ENCODE measurements at regions not wholly inside any gene's neighbourhood (a gene's known extent, or its start where the extent isn't known, plus 50 kb on each side); places are given as distances from the start of the nearest gene placed in this dataset.
A peak's percentile ranks its signal among the peaks of the same experiment; 100 is the strongest.

GRCh38 chr13:78020861-78021260 is 102.2 kb upstream of the EDNRB start:
- Histone ChIP-seq H3K27me3 (ENCODE audit: insufficient read depth, low read length) (no peaks in the 10 kb centered on the region), H2BK5ac (ENCODE audit: low read depth, low read length, poor library complexity) (no peak overlapping the region), H2BK120ac (ENCODE audit: insufficient read depth, low read length, poor library complexity) (no peak overlapping the region), H3K36me3 (ENCODE audit: control insufficient read depth in 1 of 2, insufficient read depth in 2 of 2, low read length in 2 of 2) (no peaks in the 10 kb centered on the region), H3K4ac (ENCODE audit: low read depth, low read length) (no peak overlapping the region), H3K9me3 (ENCODE audit: insufficient read depth, low read depth, low read length) (no peaks in the 10 kb centered on the region), H3K4me3 (ENCODE audit: low read depth, low read length) (no peak overlapping the region), H3K27ac (ENCODE audit: low read depth, low read length) (peak overlapping the region; percentile 26), H3K79me1 (ENCODE audit: low read length) (peaks cover 3% of the 10 kb centered on the region), H3K4me2 (ENCODE audit: low read length) (no peak overlapping the region), H3K18ac (ENCODE audit: low read length) (no peak overlapping the region), H2AFZ (ENCODE audit: insufficient read depth, low read length, poor library complexity) (no peak overlapping the region), H3K79me2 (ENCODE audit: control insufficient read depth, insufficient read depth, low read length, poor library complexity) (no peaks in the 10 kb centered on the region), H3K4me1 (ENCODE audit: control insufficient read depth in 1 of 2, insufficient read depth in 2 of 2, low read length in 2 of 2) (no peaks in the 10 kb centered on the region), H2AK5ac (ENCODE audit: low read length) (no peak overlapping the region), H3K23ac (ENCODE audit: low read length) (no peak overlapping the region), H2BK12ac (ENCODE audit: low read length) (no peak overlapping the region), H3K9ac (ENCODE audit: low read length) (no peak overlapping the region), H3K14ac (ENCODE audit: low read length) (no peak overlapping the region), H4K12ac (ENCODE audit: low read depth, low read length) (no peak overlapping the region), H4K8ac (ENCODE audit: low read depth, low read length) (no peak overlapping the region), H4K91ac (ENCODE audit: low read depth, low read length) (no peak overlapping the region)
- no peak for DNase-seq
- no CpG with 5 or more reads among the region's 7 CpGs for WGBS (ENCODE audit: extremely low coverage, insufficient coverage, insufficient read length)

GRCh38 chr13:78015782-78016181 is 97.2 kb upstream of the EDNRB start:
- H2BK120ac ChIP-seq (ENCODE audit: insufficient read depth, low read length, poor library complexity) = no peak overlapping the region
- H3K4me2 ChIP-seq (ENCODE audit: low read length) = no peak overlapping the region
- peak in 1 of 2 donors; percentile 28 for DNase-seq
- H3K79me2 ChIP-seq (ENCODE audit: control insufficient read depth, insufficient read depth, low read length, poor library complexity) = no peaks in the 10 kb centered on the region
- no peak overlapping the region for H3K4me3 ChIP-seq (ENCODE audit: low read depth, low read length)
- no peak overlapping the region for H4K12ac ChIP-seq (ENCODE audit: low read depth, low read length)
- peaks cover 3 to 11% of the 10 kb centered on the region in 2 experiments for H3K4me1 ChIP-seq (ENCODE audit: control insufficient read depth in 1 of 2, insufficient read depth in 2 of 2, low read length in 2 of 2)
- H4K8ac ChIP-seq (ENCODE audit: low read depth, low read length) = no peak overlapping the region
- no peaks in the 10 kb centered on the region for H3K9me3 ChIP-seq (ENCODE audit: insufficient read depth, low read depth, low read length)
- no peak overlapping the region for H3K18ac ChIP-seq (ENCODE audit: low read length)
- H3K14ac ChIP-seq (ENCODE audit: low read length) = no peak overlapping the region
- no CpG with 5 or more reads among the region's 3 CpGs for WGBS (ENCODE audit: extremely low coverage, insufficient coverage, insufficient read length)
- peaks cover 2% of the 10 kb centered on the region for H3K79me1 ChIP-seq (ENCODE audit: low read length)
- H2AK5ac ChIP-seq (ENCODE audit: low read length) = no peak overlapping the region
- no peak overlapping the region for H4K91ac ChIP-seq (ENCODE audit: low read depth, low read length)
- H2AFZ ChIP-seq (ENCODE audit: insufficient read depth, low read length, poor library complexity) = no peak overlapping the region
- H3K27ac ChIP-seq (ENCODE audit: low read depth, low read length) = no peak overlapping the region
- H3K4ac ChIP-seq (ENCODE audit: low read depth, low read length) = no peak overlapping the region
- H3K36me3 ChIP-seq (ENCODE audit: control insufficient read depth in 1 of 2, insufficient read depth in 2 of 2, low read length in 2 of 2) = no peaks in the 10 kb centered on the region
- no peak overlapping the region for H3K23ac ChIP-seq (ENCODE audit: low read length)
- H2BK5ac ChIP-seq (ENCODE audit: low read depth, low read length, poor library complexity) = no peak overlapping the region
- no peaks in the 10 kb centered on the region for H3K27me3 ChIP-seq (ENCODE audit: insufficient read depth, low read length)
- no peak overlapping the region for H3K9ac ChIP-seq (ENCODE audit: low read length)
- H2BK12ac ChIP-seq (ENCODE audit: low read length) = no peak overlapping the region

GRCh38 chr13:78012046-78012445 is 93.4 kb upstream of the EDNRB start:
- Histone ChIP-seq H4K91ac (ENCODE audit: low read depth, low read length) (peak overlapping the region; percentile 18), H2BK120ac (ENCODE audit: insufficient read depth, low read length, poor library complexity) (no peak overlapping the region), H3K14ac (ENCODE audit: low read length) (no peak overlapping the region), H3K27ac (ENCODE audit: low read depth, low read length) (no peak overlapping the region), H3K79me2 (ENCODE audit: control insufficient read depth, insufficient read depth, low read length, poor library complexity) (no peaks in the 10 kb centered on the region), H3K9me3 (ENCODE audit: insufficient read depth, low read depth, low read length) (no peaks in the 10 kb centered on the region), H3K23ac (ENCODE audit: low read length) (no peak overlapping the region), H3K18ac (ENCODE audit: low read length) (no peak overlapping the region), H3K79me1 (ENCODE audit: low read length) (peaks cover 2% of the 10 kb centered on the region), H4K8ac (ENCODE audit: low read depth, low read length) (no peak overlapping the region), H3K4me2 (ENCODE audit: low read length) (no peak overlapping the region), H2AK5ac (ENCODE audit: low read length) (no peak overlapping the region), H2BK12ac (ENCODE audit: low read length) (peak overlapping the region; percentile 20), H4K12ac (ENCODE audit: low read depth, low read length) (no peak overlapping the region), H2AFZ (ENCODE audit: insufficient read depth, low read length, poor library complexity) (no peak overlapping the region), H3K4me1 (ENCODE audit: control insufficient read depth in 1 of 2, insufficient read depth in 2 of 2, low read length in 2 of 2) (peaks cover 3 to 11% of the 10 kb centered on the region in 2 experiments), H3K4ac (ENCODE audit: low read depth, low read length) (no peak overlapping the region), H3K4me3 (ENCODE audit: low read depth, low read length) (no peak overlapping the region), H3K9ac (ENCODE audit: low read length) (no peak overlapping the region), H3K36me3 (ENCODE audit: control insufficient read depth in 1 of 2, insufficient read depth in 2 of 2, low read length in 2 of 2) (no peaks in the 10 kb centered on the region), H3K27me3 (ENCODE audit: insufficient read depth, low read length) (no peaks in the 10 kb centered on the region), H2BK5ac (ENCODE audit: low read depth, low read length, poor library complexity) (no peak overlapping the region)
- no peak for DNase-seq
- no CpG with 5 or more reads among the region's 2 CpGs for WGBS (ENCODE audit: extremely low coverage, insufficient coverage, insufficient read length)

GRCh38 chr13:78004821-78005220 is 86.2 kb upstream of the EDNRB start:
- H3K27ac ChIP-seq (ENCODE audit: low read depth, low read length) = no peak overlapping the region

More at GRCh38 chr13:78004821-78005220, 86.2 kb upstream of the EDNRB start:
- Histone ChIP-seq H4K91ac (ENCODE audit: low read depth, low read length) (no peak overlapping the region), H2BK12ac (ENCODE audit: low read length) (no peak overlapping the region), H4K12ac (ENCODE audit: low read depth, low read length) (no peak overlapping the region), H3K36me3 (ENCODE audit: control insufficient read depth in 1 of 2, insufficient read depth in 2 of 2, low read length in 2 of 2) (no peaks in the 10 kb centered on the region), H3K9ac (ENCODE audit: low read length) (no peak overlapping the region), H3K18ac (ENCODE audit: low read length) (no peak overlapping the region), H2BK5ac (ENCODE audit: low read depth, low read length, poor library complexity) (no peak overlapping the region), H3K4me3 (ENCODE audit: low read depth, low read length) (no peak overlapping the region), H3K27me3 (ENCODE audit: insufficient read depth, low read length) (no peaks in the 10 kb centered on the region), H2BK120ac (ENCODE audit: insufficient read depth, low read length, poor library complexity) (no peak overlapping the region), H3K79me1 (ENCODE audit: low read length) (no peaks in the 10 kb centered on the region), H3K4me2 (ENCODE audit: low read length) (no peak overlapping the region), H3K9me3 (ENCODE audit: insufficient read depth, low read depth, low read length) (no peaks in the 10 kb centered on the region), H3K79me2 (ENCODE audit: control insufficient read depth, insufficient read depth, low read length, poor library complexity) (no peaks in the 10 kb centered on the region), H3K4ac (ENCODE audit: low read depth, low read length) (no peak overlapping the region), H3K23ac (ENCODE audit: low read length) (no peak overlapping the region), H4K8ac (ENCODE audit: low read depth, low read length) (no peak overlapping the region), H3K14ac (ENCODE audit: low read length) (no peak overlapping the region), H2AK5ac (ENCODE audit: low read length) (no peak overlapping the region), H3K4me1 (ENCODE audit: control insufficient read depth in 1 of 2, insufficient read depth in 2 of 2, low read length in 2 of 2) (no peaks in the 10 kb centered on the region), H2AFZ (ENCODE audit: insufficient read depth, low read length, poor library complexity) (no peak overlapping the region)
- DNase-seq = no peak
- WGBS (ENCODE audit: extremely low coverage, insufficient coverage, insufficient read length) = no CpG with 5 or more reads among the region's 2 CpGs

All from trophoblast cell (in vitro differentiated cells and primary cell).